Activated naive CD8-positive, alpha-beta T cell (primary cell): ENCODE measurements at regions not wholly inside any gene's neighbourhood (a gene's known extent, or its start where the extent isn't known, plus 50 kb on each side); places are given as distances from the start of the nearest gene placed in this dataset.

Source experiments
- H3K27ac Mint-ChIP-seq: one replicate; pipeline ENCODE4 v1.8.0; 2021; ENCODE audit warnings: mixed read lengths
- H3K27me3 Mint-ChIP-seq: one replicate; pipeline ENCODE4 v1.8.0; 2021; ENCODE audit warnings: mixed read lengths
- H3K36me3 Mint-ChIP-seq: one replicate; pipeline ENCODE4 v1.8.0; 2021; ENCODE audit warnings: mixed read lengths
- H3K4me1 Mint-ChIP-seq: one replicate; pipeline ENCODE4 v1.8.0; 2021; ENCODE audit warnings: low read depth, mixed read lengths
- H3K4me3 Mint-ChIP-seq: one replicate; pipeline ENCODE4 v1.8.0; 2021; ENCODE audit warnings: mild to moderate bottlenecking, mixed read lengths
- H3K9me3 Mint-ChIP-seq: one replicate; pipeline ENCODE4 v1.8.0; 2021; ENCODE audit warnings: low read depth, mixed read lengths

DNA sequence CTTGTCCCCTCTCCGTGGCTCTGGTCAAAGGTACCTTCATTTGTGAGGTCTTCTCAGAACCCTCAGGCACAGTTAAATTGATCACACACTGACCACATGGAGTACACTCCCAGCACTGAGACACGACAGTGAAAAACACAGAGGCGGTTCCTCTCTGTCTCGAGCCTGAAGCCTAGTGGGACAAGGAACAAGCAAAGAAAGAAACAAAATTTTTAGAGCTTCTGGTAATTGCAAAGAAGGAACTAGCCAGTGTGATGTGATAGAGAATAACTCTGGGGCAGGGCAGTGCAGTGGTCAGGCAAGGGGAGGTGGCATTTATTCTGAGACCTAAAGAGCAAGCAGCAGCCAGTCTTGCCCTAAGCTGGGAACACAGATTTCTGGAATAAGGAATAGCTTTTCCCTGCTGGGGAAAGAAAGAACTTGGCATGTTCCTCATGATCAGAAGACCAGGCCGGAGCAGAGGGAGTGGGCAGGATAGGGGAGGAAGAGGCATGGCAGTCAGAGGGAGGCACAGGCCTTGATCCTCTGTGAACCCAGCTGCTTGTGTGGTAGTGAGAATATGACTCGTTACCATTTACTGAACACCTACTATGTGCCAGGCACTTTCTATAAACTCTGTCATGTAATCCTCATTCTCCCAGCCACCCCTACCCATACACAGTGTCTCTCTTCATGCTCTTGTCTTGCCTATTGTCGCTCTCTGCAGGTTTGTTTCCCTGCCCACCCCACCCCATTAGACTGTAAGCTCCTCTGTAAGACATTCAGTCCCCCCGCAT lies 262.3 kb upstream of the HES1 start:
- Mint-ChIP-seq H3K36me3 (no peaks in the 10 kb centered on the region), H3K27ac (no peak overlapping the region), H3K9me3 (no peaks in the 10 kb centered on the region), H3K4me3 (no peak overlapping the region), H3K4me1 (peaks cover 5% of the 10 kb centered on the region), H3K27me3 (peaks cover 10% of the 10 kb centered on the region)

- peaks cover 5% of the 10 kb centered on the region for H3K4me1 Mint-ChIP-seq
- H3K36me3 Mint-ChIP-seq, result no peaks in the 10 kb centered on the region
- H3K9me3 Mint-ChIP-seq, result no peaks in the 10 kb centered on the region
- no peak overlapping the region for H3K4me3 Mint-ChIP-seq
- H3K27me3 Mint-ChIP-seq, result peaks cover 10% of the 10 kb centered on the region
- no peak overlapping the region for H3K27ac Mint-ChIP-seq
Observed at GRCh38 chr3:193874512-193874911, 261.4 kb upstream of the HES1 start.

- peaks cover 3% of the 10 kb centered on the region for H3K4me1 Mint-ChIP-seq
- H3K27me3 Mint-ChIP-seq, result peaks cover 8% of the 10 kb centered on the region
- no peaks in the 10 kb centered on the region for H3K9me3 Mint-ChIP-seq
- H3K27ac Mint-ChIP-seq, result no peak overlapping the region
- H3K36me3 Mint-ChIP-seq, result no peaks in the 10 kb centered on the region
- no peak overlapping the region for H3K4me3 Mint-ChIP-seq
Observed at GRCh38 chr3:193874997-193875593, 260.9 kb upstream of the HES1 start.

GRCh38 chr3:193875601-193876321 lies 260.2 kb upstream of the HES1 start:
- H3K4me3 Mint-ChIP-seq, result no peak overlapping the region
- H3K4me1 Mint-ChIP-seq, result no peaks in the 10 kb centered on the region
- H3K27me3 Mint-ChIP-seq, result peaks cover 2% of the 10 kb centered on the region
- no peaks in the 10 kb centered on the region for H3K9me3 Mint-ChIP-seq
- no peaks in the 10 kb centered on the region for H3K36me3 Mint-ChIP-seq
- H3K27ac Mint-ChIP-seq, result no peak overlapping the region

DNA sequence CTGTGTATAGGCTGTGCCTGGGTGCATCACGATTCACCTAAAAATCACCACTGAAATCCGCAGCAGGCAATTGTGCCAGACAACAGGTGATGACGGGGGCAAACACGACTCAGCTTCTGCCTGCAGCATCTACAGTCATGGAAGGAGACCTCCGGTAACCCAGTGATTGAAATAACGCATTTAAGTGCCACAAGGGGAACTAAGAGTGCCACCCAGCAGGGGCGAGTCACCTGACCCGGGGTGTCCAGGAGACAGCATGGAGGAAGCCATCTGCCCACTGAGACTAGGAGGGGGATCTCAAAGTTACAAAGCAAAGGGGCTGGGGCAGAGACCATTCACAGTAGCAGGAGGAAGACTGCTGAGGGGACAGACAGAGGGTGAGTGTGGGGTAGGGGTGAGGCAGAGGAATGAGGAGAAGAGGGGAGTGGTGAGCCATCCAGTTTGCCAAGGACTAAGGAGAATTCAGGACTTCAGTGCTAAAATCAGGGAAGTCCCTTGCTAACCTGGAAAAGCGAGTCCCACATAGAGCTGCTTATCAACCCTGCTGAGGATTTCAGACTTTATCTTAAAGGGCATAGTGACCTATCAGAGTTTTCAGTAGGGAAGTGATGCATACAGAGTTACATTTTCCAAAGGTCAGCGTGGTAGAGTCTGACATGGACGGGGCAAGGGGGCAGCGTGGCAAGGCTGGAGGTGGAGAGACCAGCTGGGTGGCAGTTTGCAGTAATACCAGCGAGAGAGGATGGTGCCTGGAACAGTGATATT lies 256.7 kb upstream of the HES1 start:
- H3K27ac Mint-ChIP-seq, result no peak overlapping the region
- no peaks in the 10 kb centered on the region for H3K9me3 Mint-ChIP-seq
- H3K36me3 Mint-ChIP-seq, result no peaks in the 10 kb centered on the region
- H3K4me3 Mint-ChIP-seq, result no peak overlapping the region
- H3K27me3 Mint-ChIP-seq, result no peaks in the 10 kb centered on the region
- H3K4me1 Mint-ChIP-seq, result no peaks in the 10 kb centered on the region

GRCh38 chr3:193879864-193880242 lies 256.1 kb upstream of the HES1 start:
- Mint-ChIP-seq H3K27me3 (no peaks in the 10 kb centered on the region), H3K4me3 (no peak overlapping the region), H3K9me3 (no peaks in the 10 kb centered on the region), H3K4me1 (no peaks in the 10 kb centered on the region), H3K27ac (no peak overlapping the region), H3K36me3 (no peaks in the 10 kb centered on the region)

GRCh38 chr3:193882091-193882490 lies 253.9 kb upstream of the HES1 start:
- H3K4me1 Mint-ChIP-seq, result no peaks in the 10 kb centered on the region
- no peaks in the 10 kb centered on the region for H3K27me3 Mint-ChIP-seq
- H3K36me3 Mint-ChIP-seq, result no peaks in the 10 kb centered on the region
- no peaks in the 10 kb centered on the region for H3K9me3 Mint-ChIP-seq
- no peak overlapping the region for H3K27ac Mint-ChIP-seq
- H3K4me3 Mint-ChIP-seq, result no peak overlapping the region

- Mint-ChIP-seq H3K9me3 (no peaks in the 10 kb centered on the region), H3K4me3 (no peak overlapping the region), H3K27ac (no peak overlapping the region), H3K27me3 (no peaks in the 10 kb centered on the region), H3K36me3 (no peaks in the 10 kb centered on the region), H3K4me1 (no peaks in the 10 kb centered on the region)
Observed at GRCh38 chr3:193883551-193883950, 252.4 kb upstream of the HES1 start.

- Mint-ChIP-seq H3K36me3 (no peaks in the 10 kb centered on the region), H3K4me3 (no peak overlapping the region), H3K9me3 (no peaks in the 10 kb centered on the region)
Observed at GRCh38 chr3:193884027-193884426, 251.9 kb upstream of the HES1 start.

DNA sequence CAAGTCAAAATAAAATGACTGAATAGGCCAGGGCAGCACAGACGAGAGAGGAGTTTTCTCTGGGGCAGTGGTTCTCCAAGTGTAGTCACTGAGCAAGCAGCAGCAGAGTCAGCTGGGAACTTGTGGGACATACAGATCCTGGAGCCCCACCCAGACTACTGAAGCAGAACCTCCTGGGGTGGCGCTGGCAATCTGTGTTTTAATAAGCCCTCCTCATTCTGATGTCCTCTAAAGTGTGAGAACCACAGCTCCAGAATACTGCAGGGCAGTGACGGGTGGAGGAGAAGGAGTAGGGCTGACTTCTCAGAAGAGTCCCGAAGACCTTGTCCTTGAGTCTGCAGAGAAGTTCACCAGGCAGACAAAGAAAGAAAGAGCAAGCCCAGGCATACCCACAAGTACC lies 251.3 kb upstream of the HES1 start:
- H3K4me1 Mint-ChIP-seq, result no peaks in the 10 kb centered on the region

More at GRCh38 chr3:193884027-193884426, 251.9 kb upstream of the HES1 start:
- Mint-ChIP-seq H3K4me1 (no peaks in the 10 kb centered on the region), H3K27me3 (no peaks in the 10 kb centered on the region), H3K27ac (no peak overlapping the region)

DNA sequence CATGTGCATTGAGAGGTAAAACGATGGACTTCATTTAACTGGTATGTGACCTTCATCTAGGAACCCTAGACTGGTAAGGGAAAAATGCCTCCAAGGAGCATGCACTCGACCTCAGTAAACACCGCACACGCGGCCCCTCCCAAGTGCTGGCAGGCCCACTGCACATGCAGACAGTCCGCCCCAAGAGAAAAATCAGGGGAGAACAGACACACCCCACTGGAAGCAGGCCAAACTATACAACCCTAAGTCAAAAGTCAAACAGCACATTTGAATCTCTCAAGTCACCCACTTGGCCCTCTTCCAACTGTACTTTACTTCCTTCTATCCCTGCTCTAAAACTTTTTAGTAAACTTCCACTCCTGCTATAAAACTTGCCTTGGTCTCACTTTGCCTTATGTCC lies 250.1 kb upstream of the HES1 start:
- Mint-ChIP-seq H3K36me3 (no peaks in the 10 kb centered on the region), H3K9me3 (no peaks in the 10 kb centered on the region), H3K27me3 (no peaks in the 10 kb centered on the region), H3K4me1 (no peaks in the 10 kb centered on the region), H3K4me3 (no peak overlapping the region), H3K27ac (no peak overlapping the region)

More for the DNA sequence above, 251.3 kb upstream of the HES1 start:
- no peaks in the 10 kb centered on the region for H3K27me3 Mint-ChIP-seq
- H3K36me3 Mint-ChIP-seq, result no peaks in the 10 kb centered on the region
- H3K27ac Mint-ChIP-seq, result no peak overlapping the region
- no peaks in the 10 kb centered on the region for H3K9me3 Mint-ChIP-seq
- no peak overlapping the region for H3K4me3 Mint-ChIP-seq

DNA sequence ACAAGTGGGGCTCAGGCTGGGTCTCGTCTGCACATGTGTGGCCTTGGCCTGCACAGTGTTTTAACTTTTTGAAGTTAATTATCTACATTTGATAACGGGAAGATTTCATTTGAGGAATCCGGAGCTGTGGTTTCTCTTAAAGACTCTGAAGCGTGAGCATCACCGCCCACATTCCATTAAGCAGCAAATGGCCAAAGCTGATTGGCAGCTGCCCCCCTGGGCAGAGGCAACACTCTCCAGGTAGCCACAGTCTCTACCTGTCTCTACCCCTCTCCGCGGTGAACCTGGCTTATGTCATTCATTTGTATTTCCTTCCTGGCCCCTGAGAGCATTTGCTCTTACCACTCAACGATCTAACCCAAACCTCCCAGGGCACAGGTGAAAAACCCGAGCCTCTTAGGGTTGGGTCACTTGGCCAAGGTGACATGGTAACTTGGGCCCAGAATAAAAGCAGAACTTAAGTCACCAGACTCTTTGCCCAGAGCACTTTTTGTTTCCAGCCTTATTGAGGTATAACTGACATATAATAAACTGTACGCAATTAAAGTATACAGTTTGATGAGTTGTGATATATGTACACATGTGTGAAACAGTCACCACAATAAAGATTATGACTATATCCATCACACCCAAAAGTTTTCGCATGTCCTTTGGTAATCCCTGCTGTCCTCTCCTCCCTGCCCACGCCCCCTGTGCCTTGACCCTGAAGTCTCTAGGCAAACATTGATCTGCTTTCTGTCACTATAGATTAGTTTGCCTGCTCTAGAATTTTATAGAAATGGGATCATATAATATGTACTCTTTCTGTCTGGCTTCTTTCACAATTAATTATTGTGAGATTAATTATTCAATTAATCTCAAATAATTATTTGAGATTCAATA lies 245.7 kb upstream of the HES1 start:
- no peaks in the 10 kb centered on the region for H3K4me1 Mint-ChIP-seq
- H3K36me3 Mint-ChIP-seq, result no peaks in the 10 kb centered on the region
- H3K27me3 Mint-ChIP-seq, result no peaks in the 10 kb centered on the region
- no peak overlapping the region for H3K27ac Mint-ChIP-seq
- no peak overlapping the region for H3K4me3 Mint-ChIP-seq
- H3K9me3 Mint-ChIP-seq, result no peaks in the 10 kb centered on the region

DNA sequence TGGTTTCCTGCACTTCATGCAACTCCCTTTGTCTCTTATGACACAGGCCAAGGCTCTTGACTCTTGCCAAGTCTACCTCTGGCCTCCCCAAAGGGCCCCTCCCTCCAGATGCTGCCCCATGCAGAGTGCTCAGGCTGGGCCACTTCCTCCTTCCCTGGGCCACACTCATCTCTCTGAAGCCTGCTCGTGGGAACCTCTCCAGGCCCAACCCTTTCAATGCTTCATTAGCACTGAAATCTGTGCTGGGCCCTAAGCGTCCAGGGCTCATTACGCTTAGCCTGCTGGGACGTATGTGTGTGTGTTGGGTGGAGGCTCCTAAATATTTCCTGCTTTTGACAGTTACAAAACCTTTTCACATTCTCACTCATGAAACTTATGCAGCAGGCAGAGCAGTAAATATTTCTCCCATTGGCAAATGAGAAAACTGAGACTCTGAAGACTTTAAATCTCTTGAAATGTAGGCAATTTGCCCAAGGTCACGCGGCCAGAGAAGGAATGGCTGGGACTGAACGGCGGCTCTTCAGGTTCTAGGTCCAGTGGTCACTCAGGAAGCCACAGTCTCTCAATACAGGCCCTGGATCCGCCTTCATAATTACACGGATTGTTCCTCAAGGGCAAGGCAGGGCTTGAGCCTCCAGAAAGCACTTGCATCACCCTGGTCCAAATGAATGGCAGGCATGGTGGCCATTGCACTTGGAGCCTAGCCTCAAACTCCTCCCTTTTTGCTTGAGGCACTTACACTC lies 241.7 kb upstream of the HES1 start:
- Mint-ChIP-seq H3K36me3 (no peaks in the 10 kb centered on the region), H3K4me1 (no peaks in the 10 kb centered on the region), H3K27me3 (no peaks in the 10 kb centered on the region), H3K27ac (no peak overlapping the region), H3K9me3 (no peaks in the 10 kb centered on the region), H3K4me3 (no peak overlapping the region)

- Mint-ChIP-seq H3K27me3 (no peaks in the 10 kb centered on the region), H3K4me3 (no peak overlapping the region), H3K9me3 (no peaks in the 10 kb centered on the region), H3K4me1 (no peaks in the 10 kb centered on the region), H3K27ac (no peak overlapping the region), H3K36me3 (no peaks in the 10 kb centered on the region)
Observed at GRCh38 chr3:193895409-193895808, 240.5 kb upstream of the HES1 start.
